H9 (cell line): ENCODE measurements at regions not wholly inside any gene's neighbourhood (a gene's known extent, or its start where the extent isn't known, plus 50 kb on each side); places are given as distances from the start of the nearest gene placed in this dataset.

ENCODE experiments used
- DNase-seq: peaks from one replicate; pipeline ENCODE4 v3.0.0-alpha.2; 2017
- H2AFZ ChIP-seq: one replicate; pipeline ENCODE4 v1.6.1; 2013; ENCODE audit warnings: mild to moderate bottlenecking, low read length, control low read depth, moderate library complexity
- H2AK5ac ChIP-seq: 2 replicates; pipeline ENCODE4 v1.6.1; 2013; ENCODE audit warnings: low read length, control low read depth, mixed read lengths; ENCODE audit not compliant: insufficient read length
- H2BK120ac ChIP-seq: one replicate; pipeline ENCODE4 v1.6.1; 2013; ENCODE audit warnings: low read depth, mild to moderate bottlenecking, low read length, control low read depth, inconsistent platforms; ENCODE audit not compliant: poor library complexity, severe bottlenecking
- H2BK12ac ChIP-seq: 2 replicates; pipeline ENCODE4 v1.6.1; 2013; ENCODE audit warnings: low read length, control low read depth, mixed read lengths, low read depth; ENCODE audit not compliant: insufficient read length
- H2BK15ac ChIP-seq: 2 replicates; pipeline ENCODE4 v1.6.1; 2013; ENCODE audit warnings: low read depth, low read length, control low read depth
- H2BK20ac ChIP-seq: one replicate; pipeline ENCODE4 v1.6.1; 2013; ENCODE audit warnings: low read depth, mild to moderate bottlenecking, low read length, control low read depth, inconsistent platforms; ENCODE audit not compliant: poor library complexity, severe bottlenecking
- H2BK5ac ChIP-seq: 2 replicates; pipeline ENCODE4 v1.6.1; 2013; ENCODE audit warnings: low read length, control low read depth, mixed read lengths; ENCODE audit not compliant: insufficient read length
- H3K14ac ChIP-seq: 2 replicates; pipeline ENCODE4 v1.6.1; 2013; ENCODE audit warnings: low read length, control low read depth; ENCODE audit not compliant: insufficient read depth
- H3K18ac ChIP-seq: 2 replicates; pipeline ENCODE4 v1.6.1; 2013; ENCODE audit warnings: low read depth, mild to moderate bottlenecking, mixed read lengths, low read length, control low read depth; ENCODE audit not compliant: insufficient read length
- H3K23ac ChIP-seq: 2 replicates; pipeline ENCODE4 v1.6.1; 2013; ENCODE audit warnings: low read length, control low read depth, mixed read lengths, low read depth; ENCODE audit not compliant: insufficient read length
- H3K23me2 ChIP-seq: 2 replicates; pipeline ENCODE4 v1.6.1; 2013; ENCODE audit warnings: low read depth, mild to moderate bottlenecking, mixed read lengths, low read length, control low read depth; ENCODE audit not compliant: insufficient read length, poor library complexity, severe bottlenecking
- H3K27ac ChIP-seq: 2 replicates; pipeline ENCODE4 v1.5.1; 2013; ENCODE audit warnings: low read length, control low read depth, mixed read lengths, low read depth; ENCODE audit not compliant: insufficient read length
- H3K27me3 ChIP-seq: 2 replicates; pipeline ENCODE4 v1.6.1; 2013; ENCODE audit warnings: low read length, control low read depth, inconsistent platforms; ENCODE audit not compliant: insufficient read depth
- H3K4ac ChIP-seq: 2 replicates; pipeline ENCODE4 v1.6.1; 2013; ENCODE audit warnings: low read depth, mild to moderate bottlenecking, control low read depth, inconsistent platforms, low read length, moderate library complexity
- H3K4me1 ChIP-seq: 2 replicates; pipeline ENCODE4 v1.6.1; 2013; ENCODE audit warnings: low read length, control low read depth, inconsistent platforms; ENCODE audit not compliant: insufficient read depth
- H3K4me2 ChIP-seq: 2 replicates; pipeline ENCODE4 v1.6.1; 2013; ENCODE audit warnings: low read length, control low read depth, mixed read lengths; ENCODE audit not compliant: insufficient read length, insufficient read depth
- H3K56ac ChIP-seq: 2 replicates; pipeline ENCODE4 v1.6.1; 2013; ENCODE audit warnings: low read depth, mild to moderate bottlenecking, mixed read lengths, low read length, control low read depth; ENCODE audit not compliant: insufficient read length
- H3K79me1 ChIP-seq: 2 replicates; pipeline ENCODE4 v1.6.1; 2013; ENCODE audit warnings: low read depth, mild to moderate bottlenecking, moderate library complexity, low read length, control low read depth, inconsistent platforms; ENCODE audit not compliant: insufficient read depth, poor library complexity, severe bottlenecking
- H3K79me2 ChIP-seq: 2 replicates; pipeline ENCODE4 v1.6.1; 2013; ENCODE audit warnings: low read length, control low read depth, inconsistent platforms; ENCODE audit not compliant: insufficient read depth
- H3K9ac ChIP-seq: 2 replicates; pipeline ENCODE4 v1.6.1; 2013; ENCODE audit warnings: low read length, control low read depth, mixed read lengths; ENCODE audit not compliant: insufficient read length; ENCODE audit errors: extremely low read depth
- H3K9me3 ChIP-seq: one replicate; pipeline ENCODE4 v1.6.1; 2013; ENCODE audit warnings: low read depth, low read length, inconsistent platforms; ENCODE audit not compliant: control insufficient read depth
- H3T11ph ChIP-seq: one replicate; pipeline ENCODE4 v1.6.1; 2013; ENCODE audit warnings: mild to moderate bottlenecking, low read length, control low read depth, inconsistent platforms
- H4K20me1 ChIP-seq: one replicate; pipeline ENCODE4 v1.6.1; 2013; ENCODE audit not compliant: control insufficient read depth, insufficient read length, insufficient read depth
- H4K5ac ChIP-seq: 2 replicates; pipeline ENCODE4 v1.6.1; 2013; ENCODE audit warnings: low read depth, mild to moderate bottlenecking, mixed read lengths, low read length, control low read depth; ENCODE audit not compliant: insufficient read length
- H4K8ac ChIP-seq: replicated peaks from 2 replicates; pipeline ENCODE4 v1.6.1; 2013; ENCODE audit warnings: low read length, control low read depth, mixed read lengths, low read depth; ENCODE audit not compliant: insufficient read length
- H4K91ac ChIP-seq: 2 replicates; pipeline ENCODE4 v1.6.1; 2013; ENCODE audit warnings: low read depth, mild to moderate bottlenecking, moderate library complexity, mixed read lengths, low read length, control low read depth; ENCODE audit not compliant: insufficient read length
- H3K27ac Mint-ChIP-seq, 3 experiments: 2 replicates in 2 of 3; 3 replicates in 1 of 3; pipeline ENCODE4 v1.8.0; 2020 to 2021; ENCODE audit warnings: mixed read lengths in 3 of 3, mild to moderate bottlenecking in 1 of 3, moderate library complexity in 1 of 3
- H3K27me3 Mint-ChIP-seq: 2 replicates; pipeline ENCODE4 v1.8.0; 2021; ENCODE audit warnings: low read depth, mild to moderate bottlenecking, moderate library complexity, mixed read lengths
- H3K36me3 Mint-ChIP-seq, 3 experiments: 2 replicates in 2 of 3; 3 replicates in 1 of 3; pipeline ENCODE4 v1.8.0; 2020 to 2021; ENCODE audit warnings: low read depth in 3 of 3, mixed read lengths in 3 of 3; ENCODE audit not compliant: insufficient read depth in 1 of 3
- H3K4me1 Mint-ChIP-seq, 2 experiments: 2 replicates each; pipeline ENCODE4 v1.8.0; 2020; ENCODE audit warnings: mixed read lengths in 2 of 2
- H3K4me3 Mint-ChIP-seq, 2 experiments: 2 replicates in 1 of 2; 3 replicates in 1 of 2; pipeline ENCODE4 v1.8.0; 2020 to 2021; ENCODE audit warnings: mild to moderate bottlenecking in 2 of 2, mixed read lengths in 2 of 2, moderate library complexity in 1 of 2
- H3K9me3 Mint-ChIP-seq, 2 experiments: 2 replicates in 1 of 2; 3 replicates in 1 of 2; pipeline ENCODE4 v1.8.0; 2020; ENCODE audit warnings: mild to moderate bottlenecking in 2 of 2, mixed read lengths in 2 of 2, moderate library complexity in 1 of 2
- WGBS: extraction: QIAGEN DNeasy Blood & Tissue Kit; methylation state at CpG from one replicate; pipeline ENCODE4 v1.1.7; 2013; ENCODE audit warnings: missing lambda C conversion rate, low lambda C conversion rate, mixed read lengths; ENCODE audit not compliant: insufficient read length; ENCODE audit errors: extremely low coverage; 5-methylcytosine and 5-hydroxymethylcytosine counted together
- TF ChIP-seq, protein P1 (sequence below): fragments of 200-600 bp; sonication (generic); conservative IDR thresholded peaks from 3 replicates; pipeline ENCODE4 v1.8.0; 2021; ENCODE audit warnings: antibody characterized with exemption, mild to moderate bottlenecking

DNA sequence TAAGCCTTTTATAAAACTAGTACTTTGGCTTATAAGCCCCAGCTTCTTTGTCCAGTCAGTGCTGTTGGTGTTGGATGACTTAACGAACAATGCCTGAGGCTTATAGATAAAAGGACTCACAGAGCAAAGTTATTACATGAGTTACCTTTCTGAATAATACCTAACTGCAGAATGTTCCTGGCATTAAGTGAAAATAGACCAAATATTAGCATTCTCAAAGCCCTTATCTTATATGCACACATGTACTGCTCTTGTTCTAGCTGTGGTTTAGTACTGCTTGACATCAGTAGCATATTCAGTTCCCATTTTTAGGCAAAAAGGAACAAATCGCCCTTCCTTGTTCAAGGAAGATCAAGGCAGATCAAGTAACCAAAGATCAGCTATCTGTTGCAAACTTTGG lies 131.6 kb downstream of the ZNF330 start:
- Histone ChIP-seq H3K14ac (no peak overlapping the region), H2BK12ac (no peak overlapping the region), H3K23me2 (no peaks in the 10 kb centered on the region), H3K23ac (no peak overlapping the region), H3K79me2 (no peaks in the 10 kb centered on the region), H4K5ac (no peak overlapping the region), H2BK120ac (no peak overlapping the region), H4K20me1 (no peaks in the 10 kb centered on the region), H3K27me3 (no peaks in the 10 kb centered on the region), H3K4ac (no peak overlapping the region), H3K18ac (no peak overlapping the region), H3K79me1 (no peaks in the 10 kb centered on the region), H3K27ac (no peak overlapping the region), H4K91ac (no peak overlapping the region), H4K8ac (no peak overlapping the region), H3T11ph (no peak overlapping the region), H2BK5ac (no peak overlapping the region), H3K9ac (no peak overlapping the region), H2AFZ (no peak overlapping the region), H3K4me2 (no peak overlapping the region), H2BK20ac (no peak overlapping the region), H3K56ac (no peak overlapping the region), H3K9me3 (no peaks in the 10 kb centered on the region), H2BK15ac (no peak overlapping the region), H2AK5ac (no peak overlapping the region), H3K4me1 (no peaks in the 10 kb centered on the region; the same call in 1 of the 2 replicates)
- Mint-ChIP-seq H3K27me3 (no peaks in the 10 kb centered on the region), H3K9me3 (no peaks in the 10 kb centered on the region), H3K36me3 (no peaks in the 10 kb centered on the region), H3K27ac (no peak overlapping the region), H3K4me1 (peaks cover 8 to 10% of the 10 kb centered on the region in 2 experiments), H3K4me3 (no peak overlapping the region)
- no CpG with 5 or more reads among the region's 2 CpGs for WGBS
- TF ChIP-seq, protein P1, sequence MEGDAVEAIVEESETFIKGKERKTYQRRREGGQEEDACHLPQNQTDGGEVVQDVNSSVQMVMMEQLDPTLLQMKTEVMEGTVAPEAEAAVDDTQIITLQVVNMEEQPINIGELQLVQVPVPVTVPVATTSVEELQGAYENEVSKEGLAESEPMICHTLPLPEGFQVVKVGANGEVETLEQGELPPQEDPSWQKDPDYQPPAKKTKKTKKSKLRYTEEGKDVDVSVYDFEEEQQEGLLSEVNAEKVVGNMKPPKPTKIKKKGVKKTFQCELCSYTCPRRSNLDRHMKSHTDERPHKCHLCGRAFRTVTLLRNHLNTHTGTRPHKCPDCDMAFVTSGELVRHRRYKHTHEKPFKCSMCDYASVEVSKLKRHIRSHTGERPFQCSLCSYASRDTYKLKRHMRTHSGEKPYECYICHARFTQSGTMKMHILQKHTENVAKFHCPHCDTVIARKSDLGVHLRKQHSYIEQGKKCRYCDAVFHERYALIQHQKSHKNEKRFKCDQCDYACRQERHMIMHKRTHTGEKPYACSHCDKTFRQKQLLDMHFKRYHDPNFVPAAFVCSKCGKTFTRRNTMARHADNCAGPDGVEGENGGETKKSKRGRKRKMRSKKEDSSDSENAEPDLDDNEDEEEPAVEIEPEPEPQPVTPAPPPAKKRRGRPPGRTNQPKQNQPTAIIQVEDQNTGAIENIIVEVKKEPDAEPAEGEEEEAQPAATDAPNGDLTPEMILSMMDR = no peak
- DNase-seq = no peak
